HEK293 (cell line): ENCODE measurements at regions not wholly inside any gene's neighbourhood (a gene's known extent, or its start where the extent isn't known, plus 50 kb on each side); places are given as distances from the start of the nearest gene placed in this dataset.

Source experiments
- ATF2 ChIP-seq: fragments of 450-650 bp; formaldehyde crosslinking; IDR thresholded peaks from 2 replicates; pipeline ENCODE4 v1.5.1; 2016; ENCODE audit warnings: missing biosample characterization, missing genetic modification characterization, low read depth
- SP2 ChIP-seq: fragments of 450-650 bp; formaldehyde crosslinking; IDR thresholded peaks from 2 replicates; pipeline ENCODE4 v1.5.1; 2016; ENCODE audit warnings: missing biosample characterization, missing genetic modification characterization
- ZNF223 ChIP-seq: fragments of 450-650 bp; formaldehyde crosslinking; IDR thresholded peaks from 2 replicates; pipeline ENCODE4 v1.5.1; 2016; ENCODE audit warnings: missing biosample characterization, missing genetic modification characterization

DNA sequence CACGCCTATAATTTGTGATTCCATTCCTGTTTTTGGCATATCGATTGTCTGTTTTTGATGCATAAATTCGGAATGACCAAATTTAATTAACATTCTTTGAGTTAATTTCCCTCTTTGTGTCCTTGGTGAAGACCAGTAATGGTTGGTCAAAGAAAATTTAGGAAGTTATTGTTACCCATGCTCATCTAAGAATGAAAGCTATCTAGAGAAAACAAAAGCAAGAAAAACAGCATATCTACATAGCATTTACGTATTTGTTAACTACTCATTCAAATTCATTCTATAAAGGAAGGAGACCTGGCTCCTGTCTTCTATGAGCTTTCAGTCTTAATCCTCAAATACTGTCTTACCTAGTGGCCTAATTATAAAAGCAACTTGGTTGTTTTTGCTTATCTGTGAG, 59.2 kb upstream of the CHST9 start:
- TF ChIP-seq ZNF223 (tag by site-specific recombination) (no peak), SP2 (tag by site-specific recombination) (no peak), ATF2 (tag by site-specific recombination) (no peak)
